ENCODE measurements at regions not wholly inside any gene's neighbourhood (a gene's known extent, or its start where the extent isn't known, plus 50 kb on each side); places are given as distances from the start of the nearest gene placed in this dataset.

GRCh38 chr15:26179906-26180305 is 316.8 kb upstream of the ATP10A start:
- TF ChIP-seq RAD21 (conservative IDR thresholded peaks at IDR 0.05 in 1 of 2, IDR thresholded peaks at IDR 0.05 in 1 of 2) (0 out of 5 replicates have a peak, but pooled peaks of 1 of the 2 experiments have one; percentile 19), JUN (IDR thresholded peaks at IDR 0.05) (no peak)
- WGBS (ENCODE audit: missing lambda C conversion rate): 17% methylated on average over 5 of the region's 6 CpGs
- CTCF ChIA-PET: no interaction called here

DNA sequence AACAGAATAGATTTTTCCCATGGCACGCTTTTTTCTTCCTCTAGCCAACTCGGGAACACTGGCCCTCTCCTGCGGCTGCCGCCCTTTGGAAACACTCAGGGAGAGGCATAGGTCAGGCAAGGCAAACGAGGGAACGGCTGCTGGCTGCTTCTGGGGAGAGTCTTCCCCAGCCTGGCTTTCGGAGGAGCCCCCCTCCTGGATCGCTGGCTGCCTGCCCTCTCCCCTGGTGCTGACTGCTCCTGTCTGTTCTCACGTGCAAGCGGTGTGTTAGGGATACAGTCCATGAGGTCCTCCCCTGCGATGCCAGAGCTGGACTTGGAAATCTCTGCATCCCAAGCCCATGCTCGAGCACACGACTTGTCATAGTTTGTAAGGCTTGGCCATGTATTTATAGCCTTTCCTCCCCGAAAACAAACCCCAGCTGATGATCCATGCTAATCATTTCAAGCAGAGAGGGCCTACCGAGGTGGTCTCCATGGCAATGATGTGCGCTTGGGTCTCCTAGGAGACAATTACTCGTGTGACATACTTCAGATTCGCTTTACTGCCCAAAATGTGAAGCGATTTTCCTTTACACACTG is 315.6 kb upstream of the ATP10A start:
- CTCF ChIA-PET: no interaction called here
- no peak overlapping the region for H3K27ac ChIP-seq
- FAIRE-seq: no peak
- H3K4me3 ChIP-seq: no peak overlapping the region
- no peaks in the 10 kb centered on the region for H3K9me3 ChIP-seq
- POLR2A ChIA-PET: no interaction called here
- ATAC-seq: no peak
- 16% methylated on average over 14 of the region's 19 CpGs for WGBS (ENCODE audit: missing lambda C conversion rate)
- H3K4me1 ChIP-seq: no peaks in the 10 kb centered on the region
- H3K4me2 ChIP-seq: no peak overlapping the region
- TF ChIP-seq E2F6 (IDR thresholded peaks at IDR 0.05; ENCODE audit: borderline replicate concordance, low read depth) (no peak), HOXB13 (CRISPR knock-in tag; IDR thresholded peaks at IDR 0.05; ENCODE audit: low read depth) (no peak), RFX5 (IDR thresholded peaks at IDR 0.05) (no peak), TP53 (CRISPR knock-in tag; IDR thresholded peaks at IDR 0.05) (no peak), HMGXB4 (CRISPR knock-in tag; IDR thresholded peaks at IDR 0.05; ENCODE audit: borderline replicate concordance) (no peak), KDM5A (IDR thresholded peaks at IDR 0.05) (no peak), NR3C1 (IDR thresholded peaks at IDR 0.05) (no peak), RAD21 (conservative IDR thresholded peaks at IDR 0.05 in 1 of 2, IDR thresholded peaks at IDR 0.05 in 1 of 2) (no peak), RARB (CRISPR knock-in tag; IDR thresholded peaks at IDR 0.05) (no peak), MYC (IDR thresholded peaks at IDR 0.05; ENCODE audit: borderline replicate concordance, low read length) (no peak), CBX8 (IDR thresholded peaks at IDR 0.05) (no peak), RNF2 (IDR thresholded peaks at IDR 0.05; ENCODE audit: borderline replicate concordance, low read depth) (no peak), BCL3 (IDR thresholded peaks at IDR 0.05) (no peak), TFCP2L1 (CRISPR knock-in tag; IDR thresholded peaks at IDR 0.05) (no peak), CEBPB (IDR thresholded peaks at IDR 0.05) (no peak), EHF (CRISPR knock-in tag; IDR thresholded peaks at IDR 0.05) (no peak), BHLHE40 (IDR thresholded peaks at IDR 0.05; ENCODE audit: low read depth, low read length) (no peak), EHMT2 (IDR thresholded peaks at IDR 0.05; ENCODE audit: low read depth) (no peak), SMC3 (IDR thresholded peaks at IDR 0.05) (no peak)
- TF ChIP-seq, protein P1, sequence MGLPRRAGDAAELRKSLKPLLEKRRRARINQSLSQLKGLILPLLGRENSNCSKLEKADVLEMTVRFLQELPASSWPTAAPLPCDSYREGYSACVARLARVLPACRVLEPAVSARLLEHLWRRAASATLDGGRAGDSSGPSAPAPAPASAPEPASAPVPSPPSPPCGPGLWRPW (IDR thresholded peaks at IDR 0.05): no peak
- DNase-seq (ENCODE audit: low read depth in 1 of 2, low spot score in 1 of 2): no peak

More at GRCh38 chr15:26179906-26180305, 316.8 kb upstream of the ATP10A start:
- Histone ChIP-seq H3K4me1 (no peaks in the 10 kb centered on the region), H3K27ac (no peak overlapping the region), H3K4me2 (no peak overlapping the region), H3K9me3 (no peaks in the 10 kb centered on the region), H3K4me3 (no peak overlapping the region)
- peak; percentile 1 to 13 for DNase-seq (ENCODE audit: low read depth in 1 of 2, low spot score in 1 of 2)
- POLR2A ChIA-PET: no interaction called here
- no peak for FAIRE-seq
- ATAC-seq: peak; percentile 68; a peak in 5 of 6 replicates

GRCh38 chr15:26177816-26178215 is 314.7 kb upstream of the ATP10A start:
- no peaks in the 10 kb centered on the region for H3K9me3 ChIP-seq
- CTCF ChIA-PET: no interaction called here
- no peaks in the 10 kb centered on the region for H3K4me1 ChIP-seq
- H3K4me3 ChIP-seq: no peak overlapping the region
- H3K27ac ChIP-seq: no peak overlapping the region
- no peak overlapping the region for H3K4me2 ChIP-seq
- no peak for ATAC-seq
- no peak for FAIRE-seq
- POLR2A ChIA-PET: no interaction called here
- DNase-seq (ENCODE audit: low read depth in 1 of 2, low spot score in 1 of 2): no peak
- WGBS (ENCODE audit: missing lambda C conversion rate): 34% methylated on average over 4 of the region's 4 CpGs
- no peak for TF ChIP-seq HOXA7 (CRISPR knock-in tag; IDR thresholded peaks at IDR 0.05)
- TF ChIP-seq KDM5A (IDR thresholded peaks at IDR 0.05): no peak
- no peak for TF ChIP-seq SMC3 (IDR thresholded peaks at IDR 0.05)
- no peak for TF ChIP-seq TFCP2L1 (CRISPR knock-in tag; IDR thresholded peaks at IDR 0.05)
- no peak for TF ChIP-seq MAX (IDR thresholded peaks at IDR 0.05)
- TF ChIP-seq FOSL2 (IDR thresholded peaks at IDR 0.05): no peak
- TF ChIP-seq FOSL2 (CRISPR knock-in tag; IDR thresholded peaks at IDR 0.05): no peak
- TF ChIP-seq, protein P2, sequence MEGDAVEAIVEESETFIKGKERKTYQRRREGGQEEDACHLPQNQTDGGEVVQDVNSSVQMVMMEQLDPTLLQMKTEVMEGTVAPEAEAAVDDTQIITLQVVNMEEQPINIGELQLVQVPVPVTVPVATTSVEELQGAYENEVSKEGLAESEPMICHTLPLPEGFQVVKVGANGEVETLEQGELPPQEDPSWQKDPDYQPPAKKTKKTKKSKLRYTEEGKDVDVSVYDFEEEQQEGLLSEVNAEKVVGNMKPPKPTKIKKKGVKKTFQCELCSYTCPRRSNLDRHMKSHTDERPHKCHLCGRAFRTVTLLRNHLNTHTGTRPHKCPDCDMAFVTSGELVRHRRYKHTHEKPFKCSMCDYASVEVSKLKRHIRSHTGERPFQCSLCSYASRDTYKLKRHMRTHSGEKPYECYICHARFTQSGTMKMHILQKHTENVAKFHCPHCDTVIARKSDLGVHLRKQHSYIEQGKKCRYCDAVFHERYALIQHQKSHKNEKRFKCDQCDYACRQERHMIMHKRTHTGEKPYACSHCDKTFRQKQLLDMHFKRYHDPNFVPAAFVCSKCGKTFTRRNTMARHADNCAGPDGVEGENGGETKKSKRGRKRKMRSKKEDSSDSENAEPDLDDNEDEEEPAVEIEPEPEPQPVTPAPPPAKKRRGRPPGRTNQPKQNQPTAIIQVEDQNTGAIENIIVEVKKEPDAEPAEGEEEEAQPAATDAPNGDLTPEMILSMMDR (IDR thresholded peaks at IDR 0.05): no peak
- TF ChIP-seq EHMT2 (IDR thresholded peaks at IDR 0.05; ENCODE audit: low read depth): no peak

Data from A549 (cell line).